Large intestine (tissue), 3 donors: ENCODE measurements at regions not wholly inside any gene's neighbourhood (a gene's known extent, or its start where the extent isn't known, plus 50 kb on each side); places are given as distances from the start of the nearest gene placed in this dataset.
"Not testable (repeated sequence)": the region's sequence is repeated elsewhere in the genome, so short reads cannot be mapped to it uniquely, and the experiment has no call there.

Experiments
- DNase-seq, 2 donors: peaks; one replicate each; pipeline versions ENCODE4 v3.0.0 to v3.0.0-alpha.2; 2013
- H3K27ac ChIP-seq: one replicate; pipeline ENCODE4 v1.5.1; 2013; ENCODE audit warnings: low read length
- H3K27me3 ChIP-seq: 2 replicates; pipeline ENCODE4 v1.6.1; 2013; ENCODE audit warnings: low read length; ENCODE audit not compliant: control insufficient read depth, insufficient read depth
- H3K36me3 ChIP-seq: 2 replicates; pipeline ENCODE4 v1.6.1; 2013; ENCODE audit warnings: low read length; ENCODE audit not compliant: control insufficient read depth, insufficient read depth
- H3K4me1 ChIP-seq: one replicate; pipeline ENCODE4 v1.6.1; 2013; ENCODE audit warnings: low read length; ENCODE audit not compliant: control insufficient read depth, insufficient read depth
- H3K4me3 ChIP-seq: one replicate; pipeline ENCODE4 v1.5.1; 2013; ENCODE audit warnings: low read length
- H3K9me3 ChIP-seq: one replicate; pipeline ENCODE4 v1.6.1; 2013; ENCODE audit warnings: mild to moderate bottlenecking, low read depth, low read length, moderate library complexity; ENCODE audit not compliant: control insufficient read depth
- WGBS: methylation state at CpG from one replicate; pipeline ENCODE4 v1.1.5; 2013; ENCODE audit warnings: low lambda C conversion rate; ENCODE audit not compliant: insufficient coverage; 5-methylcytosine and 5-hydroxymethylcytosine counted together

DNA sequence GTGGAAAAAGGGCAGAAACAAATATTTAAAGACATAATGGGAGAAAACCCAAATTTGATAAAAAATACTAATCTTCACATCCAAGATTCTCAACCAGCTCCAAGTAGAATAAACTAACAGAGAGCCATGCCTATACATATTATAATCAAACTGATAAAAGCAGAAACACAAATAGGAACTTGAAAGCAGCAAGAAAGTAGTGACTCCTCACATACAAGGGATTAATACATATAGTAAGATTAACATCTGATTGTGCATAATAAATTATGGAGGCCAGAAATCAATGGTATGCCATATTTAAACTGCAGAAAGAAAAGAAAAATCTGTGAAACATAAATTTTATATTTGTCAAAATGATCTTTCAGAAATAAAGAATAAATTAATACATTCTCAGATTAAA is 454.3 kb upstream of the PCDH10 start:
- H3K27ac ChIP-seq = no peak overlapping the region
- H3K27me3 ChIP-seq = no peaks in the 10 kb centered on the region
- no peaks in the 10 kb centered on the region for H3K9me3 ChIP-seq
- no peak overlapping the region for H3K4me3 ChIP-seq
- no peak for DNase-seq
- no peaks in the 10 kb centered on the region for H3K4me1 ChIP-seq
- no peaks in the 10 kb centered on the region for H3K36me3 ChIP-seq

DNA sequence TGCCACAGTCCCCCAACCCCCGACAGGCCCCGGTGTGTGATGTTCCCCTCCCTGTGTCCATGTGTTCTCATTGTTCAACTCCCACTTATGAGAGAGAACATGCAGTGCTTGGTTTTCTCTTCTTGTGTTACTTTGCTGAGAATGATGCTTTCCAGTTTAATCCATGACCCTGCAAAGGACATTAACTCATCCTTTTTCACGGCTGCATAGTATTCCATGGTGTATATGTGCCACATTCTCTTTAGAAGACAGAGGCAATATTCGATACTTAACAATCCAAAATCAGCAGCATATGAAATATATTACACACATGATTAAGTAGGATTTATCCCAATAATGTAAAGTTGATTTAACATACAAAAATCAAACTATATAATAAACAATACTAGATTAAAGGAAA is 451.6 kb upstream of the PCDH10 start:
- not testable (repeated sequence) for H3K4me1 ChIP-seq, H3K27ac ChIP-seq, H3K4me3 ChIP-seq, H3K9me3 ChIP-seq, H3K36me3 ChIP-seq, H3K27me3 ChIP-seq, DNase-seq
- WGBS = 80% methylated on average over 1 of the region's 4 CpGs

DNA sequence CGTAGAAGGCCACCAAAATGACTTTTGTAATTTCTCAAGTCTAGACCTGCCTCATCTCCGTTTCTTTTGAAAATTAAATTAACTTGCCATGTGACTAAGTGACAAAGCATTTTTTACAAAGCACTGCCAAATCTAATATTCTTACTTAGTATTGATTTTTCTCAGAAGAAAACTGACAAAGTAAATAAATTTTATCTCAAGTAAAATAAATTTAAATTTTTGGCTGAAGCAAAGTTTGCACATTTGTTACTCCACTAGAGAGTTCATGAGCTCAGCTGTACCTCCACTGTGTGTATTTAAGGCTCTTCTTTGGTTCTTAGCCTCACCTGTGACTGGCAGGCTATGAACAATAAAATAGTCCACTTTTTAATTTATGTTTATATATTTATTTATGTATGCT is 441.1 kb upstream of the PCDH10 start:
- WGBS = 84% methylated on average over 2 of the region's 2 CpGs
- Histone ChIP-seq H3K27me3 (no peaks in the 10 kb centered on the region), H3K4me3 (no peak overlapping the region), H3K4me1 (no peaks in the 10 kb centered on the region), H3K36me3 (no peaks in the 10 kb centered on the region), H3K9me3 (no peaks in the 10 kb centered on the region), H3K27ac (no peak overlapping the region)
- no peak for DNase-seq

DNA sequence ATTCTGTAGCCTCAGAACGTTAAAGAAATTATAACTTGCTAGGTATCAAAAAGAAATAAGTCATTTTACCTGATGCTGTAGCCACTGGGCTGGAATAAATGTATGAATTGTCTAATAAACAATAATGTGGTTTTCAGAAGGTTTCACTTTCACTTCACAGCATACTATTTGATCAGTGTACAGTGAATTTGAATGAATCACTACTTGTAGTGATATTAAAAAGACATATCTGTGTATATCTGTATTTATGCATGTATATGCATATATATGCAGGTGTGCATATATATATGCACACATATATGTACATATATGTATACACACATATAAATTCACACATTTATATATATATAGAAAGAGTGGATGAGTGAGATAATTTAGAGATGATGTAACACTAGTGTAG is 440.0 kb upstream of the PCDH10 start:
- no peaks in the 10 kb centered on the region for H3K27me3 ChIP-seq
- H3K9me3 ChIP-seq = no peaks in the 10 kb centered on the region
- DNase-seq = no peak
- no peak overlapping the region for H3K27ac ChIP-seq
- H3K4me3 ChIP-seq = no peak overlapping the region
- H3K4me1 ChIP-seq = no peaks in the 10 kb centered on the region
- no CpG with 5 or more reads among the region's 1 CpG for WGBS
- no peaks in the 10 kb centered on the region for H3K36me3 ChIP-seq

DNA sequence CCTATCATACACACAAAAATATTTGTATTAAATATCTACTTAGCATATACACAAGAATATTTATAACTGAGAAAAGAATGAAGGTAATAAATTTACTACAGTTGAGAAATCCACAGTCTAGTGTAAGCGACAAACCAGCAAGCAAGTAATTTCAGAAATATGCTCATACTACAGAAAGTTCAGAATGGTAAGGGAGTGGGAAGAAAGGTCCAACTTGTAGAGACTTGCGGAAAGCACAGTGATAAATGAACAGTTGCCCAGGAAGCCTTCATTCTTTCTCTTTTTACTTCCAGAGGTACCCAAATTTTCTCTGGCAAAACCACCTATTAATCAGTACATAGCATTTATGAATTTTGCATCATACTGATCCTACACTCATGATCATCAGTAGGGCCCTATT is 438.1 kb upstream of the PCDH10 start:
- no peaks in the 10 kb centered on the region for H3K4me1 ChIP-seq
- H3K36me3 ChIP-seq = no peaks in the 10 kb centered on the region
- H3K27ac ChIP-seq = no peak overlapping the region
- DNase-seq = no peak
- no peaks in the 10 kb centered on the region for H3K27me3 ChIP-seq
- WGBS = 100% methylated on average over 1 of the region's 2 CpGs
- no peak overlapping the region for H3K4me3 ChIP-seq
- no peaks in the 10 kb centered on the region for H3K9me3 ChIP-seq

DNA sequence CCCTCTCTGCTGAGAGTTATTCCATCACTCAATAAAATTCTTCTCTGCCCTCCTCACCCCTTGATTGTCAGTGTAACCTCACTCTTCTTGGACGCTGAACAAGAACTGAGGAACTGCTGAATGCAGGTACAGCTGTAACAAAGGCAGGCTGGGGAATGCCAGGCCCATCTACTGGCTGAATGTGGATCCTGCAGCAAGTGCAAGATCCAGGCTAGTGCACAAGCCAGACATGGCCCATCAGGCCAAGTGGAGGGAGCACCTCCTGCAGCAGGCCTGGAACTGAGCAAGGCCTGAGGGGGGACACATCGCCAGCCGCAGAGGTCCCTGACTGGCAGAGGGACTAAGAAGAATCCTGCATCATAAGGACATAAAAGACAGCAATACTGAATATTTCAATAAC is 411.8 kb upstream of the PCDH10 start:
- Histone ChIP-seq H3K9me3 (no peaks in the 10 kb centered on the region), H3K27ac (no peak overlapping the region), H3K4me3 (no peak overlapping the region), H3K36me3 (no peaks in the 10 kb centered on the region), H3K27me3 (no peaks in the 10 kb centered on the region), H3K4me1 (no peaks in the 10 kb centered on the region)
- DNase-seq = no peak
- no CpG with 5 or more reads among the region's 3 CpGs for WGBS

DNA sequence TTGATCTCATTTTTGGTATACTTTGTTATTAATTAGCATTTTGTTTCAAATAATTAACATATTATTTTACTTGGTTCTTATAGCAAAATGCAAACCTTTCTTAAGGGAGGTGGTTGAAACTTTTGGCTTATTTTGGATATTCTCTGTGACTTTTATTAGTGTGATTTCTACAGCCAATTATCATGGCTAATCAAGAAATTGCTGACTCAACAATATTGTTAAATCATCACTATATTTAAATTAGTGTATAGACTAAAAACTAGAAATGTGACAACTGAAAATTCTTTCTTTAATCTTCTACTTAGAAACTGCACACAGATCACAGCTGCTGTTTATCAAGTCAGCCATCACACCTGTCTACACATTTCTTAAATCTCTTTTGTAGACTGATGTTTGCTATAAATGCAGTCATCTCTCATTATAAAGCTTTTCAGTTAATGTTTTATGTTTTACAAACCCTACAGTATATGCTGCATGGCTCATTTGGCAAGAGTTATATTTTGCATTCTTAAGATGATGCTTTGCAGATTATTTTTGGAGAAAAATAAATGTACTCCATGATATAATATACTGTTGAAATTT is 389.8 kb upstream of the PCDH10 start:
- Histone ChIP-seq H3K27me3 (no peaks in the 10 kb centered on the region), H3K4me3 (no peak overlapping the region), H3K27ac (no peak overlapping the region), H3K9me3 (no peaks in the 10 kb centered on the region), H3K4me1 (no peaks in the 10 kb centered on the region), H3K36me3 (no peaks in the 10 kb centered on the region)
- DNase-seq = no peak

DNA sequence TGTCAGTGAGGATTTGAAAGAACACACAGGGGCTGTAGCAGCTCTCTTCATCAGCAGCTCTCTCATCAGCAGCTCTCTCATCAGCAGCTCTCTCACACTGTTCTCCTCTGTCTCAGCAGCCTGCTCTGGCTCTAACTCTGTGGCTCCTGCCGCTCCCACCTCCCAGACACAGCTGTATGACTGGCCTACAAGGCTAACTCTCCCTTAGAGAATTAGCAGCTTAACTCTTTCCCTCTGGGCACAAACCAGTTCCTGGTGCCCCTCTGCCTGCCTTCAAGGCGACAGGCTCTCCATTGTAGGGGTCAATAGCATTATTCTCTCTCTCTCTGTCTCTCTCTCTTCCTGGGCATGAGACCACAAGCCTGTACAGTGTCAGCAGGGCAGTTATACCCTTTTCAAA is 385.6 kb upstream of the PCDH10 start:
- Histone ChIP-seq H3K36me3 (no peaks in the 10 kb centered on the region), H3K27me3 (no peaks in the 10 kb centered on the region), H3K4me3 (no peak overlapping the region), H3K27ac (no peak overlapping the region), H3K4me1 (no peaks in the 10 kb centered on the region), H3K9me3 (no peaks in the 10 kb centered on the region)
- DNase-seq = no peak
- no CpG with 5 or more reads among the region's 2 CpGs for WGBS

DNA sequence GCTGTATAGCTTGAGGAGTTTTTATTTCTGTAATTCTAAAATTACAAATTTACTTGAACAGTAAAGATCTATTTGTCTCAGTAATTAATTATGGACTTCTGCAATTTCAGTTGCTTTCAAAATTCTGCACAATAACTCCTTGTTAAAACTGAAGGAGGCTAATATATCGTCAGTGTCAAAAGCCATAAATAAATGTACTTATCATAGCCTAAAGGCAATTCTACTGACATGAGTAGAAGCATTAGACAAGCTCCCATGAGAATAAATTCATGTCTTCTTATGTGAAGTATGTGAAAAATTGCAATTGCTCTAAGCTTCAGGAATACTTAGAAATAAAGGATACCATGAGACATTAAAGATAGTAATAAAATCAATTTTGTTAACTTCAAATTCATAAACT is 381.2 kb upstream of the PCDH10 start:
- no peak for DNase-seq
- WGBS = no CpG with 5 or more reads among the region's 1 CpG
- H3K4me1 ChIP-seq = no peaks in the 10 kb centered on the region
- no peaks in the 10 kb centered on the region for H3K9me3 ChIP-seq
- no peak overlapping the region for H3K4me3 ChIP-seq
- H3K27me3 ChIP-seq = no peaks in the 10 kb centered on the region
- H3K36me3 ChIP-seq = no peaks in the 10 kb centered on the region
- H3K27ac ChIP-seq = no peak overlapping the region

DNA sequence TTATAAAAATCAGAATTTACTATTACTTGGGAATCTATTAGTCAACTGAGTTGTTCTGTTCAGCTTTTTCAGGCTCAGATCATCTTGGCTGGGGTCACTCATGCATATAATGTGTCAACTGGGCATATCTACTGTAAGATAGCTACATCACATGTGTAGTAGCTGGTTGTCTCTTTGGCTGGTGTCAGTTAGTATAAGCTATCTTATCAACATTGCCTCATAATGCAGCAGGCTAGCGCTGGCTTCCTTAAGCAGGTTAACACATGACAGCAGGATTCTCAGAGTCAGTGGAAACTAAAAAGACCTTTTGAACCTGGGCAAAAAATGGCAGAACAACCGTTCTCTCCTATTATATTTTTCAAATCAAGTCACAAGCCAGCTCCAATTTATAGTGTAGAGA is 378.3 kb upstream of the PCDH10 start:
- DNase-seq = no peak
- no peak overlapping the region for H3K4me3 ChIP-seq
- no peaks in the 10 kb centered on the region for H3K27me3 ChIP-seq
- WGBS = no CpG with 5 or more reads among the region's 2 CpGs
- H3K9me3 ChIP-seq = no peaks in the 10 kb centered on the region
- H3K36me3 ChIP-seq = no peaks in the 10 kb centered on the region
- no peaks in the 10 kb centered on the region for H3K4me1 ChIP-seq
- no peak overlapping the region for H3K27ac ChIP-seq

DNA sequence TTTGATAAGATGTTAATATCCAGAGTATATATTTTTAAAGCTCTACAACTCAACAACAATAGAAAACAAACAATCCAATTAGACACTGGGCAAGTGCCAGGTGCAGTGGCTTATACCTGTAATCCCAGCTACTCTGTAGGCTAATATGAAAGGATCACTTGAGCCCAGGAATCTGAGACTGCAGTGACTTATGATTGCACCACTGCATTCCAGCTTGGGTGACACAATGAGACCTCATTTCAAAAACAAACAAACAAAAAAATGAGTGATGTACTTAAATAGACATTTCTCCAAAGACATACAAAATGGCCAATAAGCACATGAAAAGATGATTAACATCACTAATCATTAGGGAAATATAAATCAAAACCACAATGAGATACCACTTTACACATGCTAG is 356.8 kb upstream of the PCDH10 start:
- H3K27ac ChIP-seq = no peak overlapping the region
- no peak for DNase-seq
- no peaks in the 10 kb centered on the region for H3K9me3 ChIP-seq
- H3K27me3 ChIP-seq = no peaks in the 10 kb centered on the region
- H3K4me3 ChIP-seq = no peak overlapping the region
- no peaks in the 10 kb centered on the region for H3K36me3 ChIP-seq
- H3K4me1 ChIP-seq = no peaks in the 10 kb centered on the region
